Embryonic facial prominence (tissue), 1 donor: ENCODE measurements at regions not wholly inside any gene's neighbourhood (a gene's known extent, or its start where the extent isn't known, plus 50 kb on each side); places are given as distances from the start of the nearest gene placed in this dataset.

ENCODE experiments used
- DNase-seq: peaks from one replicate; pipeline ENCODE4 v3.0.0-alpha.2; 2016; ENCODE audit errors: extremely low spot score

- DNase-seq, result no peak
These were observed 341.9 kb downstream of the DIRAS2 start for GRCh38 chr9:90300611-90301276.

- DNase-seq, result no peak
These were observed 341.4 kb downstream of the DIRAS2 start for GRCh38 chr9:90301277-90301653.

GRCh38 chr9:90303655-90304054 lies 339.0 kb downstream of the DIRAS2 start:
- no peak for DNase-seq

GRCh38 chr9:90306158-90306557 lies 336.5 kb downstream of the DIRAS2 start:
- DNase-seq, result no peak

GRCh38 chr9:90307167-90307833 lies 335.3 kb downstream of the DIRAS2 start:
- DNase-seq, result no peak

- no peak for DNase-seq
These were observed 334.7 kb downstream of the DIRAS2 start for GRCh38 chr9:90307891-90308290.

- DNase-seq, result no peak
These were observed 333.9 kb downstream of the DIRAS2 start for GRCh38 chr9:90308691-90309090.

- DNase-seq, result no peak
These were observed 332.7 kb downstream of the DIRAS2 start for GRCh38 chr9:90309809-90310520.

GRCh38 chr9:90310521-90310876 lies 332.1 kb downstream of the DIRAS2 start:
- no peak for DNase-seq

- no peak for DNase-seq
These were observed 330.8 kb downstream of the DIRAS2 start for GRCh38 chr9:90311811-90312210.

GRCh38 chr9:90322296-90322695 lies 320.3 kb downstream of the DIRAS2 start:
- DNase-seq, result no peak

GRCh38 chr9:90325913-90326653 lies 316.5 kb downstream of the DIRAS2 start:
- DNase-seq, result no peak

GRCh38 chr9:90330231-90330630 lies 312.4 kb downstream of the DIRAS2 start:
- DNase-seq, result no peak

- DNase-seq, result no peak
These were observed 310.6 kb downstream of the DIRAS2 start for GRCh38 chr9:90331826-90332575.

GRCh38 chr9:90333226-90333625 lies 309.4 kb downstream of the DIRAS2 start:
- no peak for DNase-seq

GRCh38 chr9:90340421-90340820 lies 302.2 kb downstream of the DIRAS2 start:
- no peak for DNase-seq

- no peak for DNase-seq
These were observed 300.0 kb downstream of the DIRAS2 start for GRCh38 chr9:90342607-90343006.

- DNase-seq, result no peak
These were observed 299.3 kb downstream of the DIRAS2 start for GRCh38 chr9:90343366-90343765.

- no peak for DNase-seq
These were observed 298.6 kb downstream of the DIRAS2 start for GRCh38 chr9:90343991-90344390.

- no peak for DNase-seq
These were observed 277.0 kb downstream of the DIRAS2 start for GRCh38 chr9:90365666-90366065.

- no peak for DNase-seq
These were observed 274.4 kb downstream of the DIRAS2 start for GRCh38 chr9:90368241-90368640.

- no peak for DNase-seq
These were observed 273.7 kb downstream of the DIRAS2 start for GRCh38 chr9:90368928-90369327.
